MM.1S (cell line): ENCODE measurements at regions not wholly inside any gene's neighbourhood (a gene's known extent, or its start where the extent isn't known, plus 50 kb on each side); places are given as distances from the start of the nearest gene placed in this dataset.

Experiments used
- CTCF ChIP-seq: fragments of 300-600 bp; sonication (generic); IDR thresholded peaks from 2 replicates; pipeline ENCODE4 v1.5.1; 2016; ENCODE audit warnings: antibody characterized with exemption, low read length, mixed read lengths
- EZH2 ChIP-seq: fragments of 300-600 bp; sonication (generic); optimal IDR thresholded peaks from 2 replicates; pipeline ENCODE3; 2017; ENCODE audit warnings: low read depth, mild to moderate bottlenecking, antibody characterized with exemption, low read length, mixed read lengths
- EZH2phosphoT487 ChIP-seq: fragments of 300-600 bp; sonication (generic); IDR thresholded peaks from 2 replicates; pipeline ENCODE4 v1.6.1; 2018; ENCODE audit warnings: antibody characterized with exemption, low read length

GRCh38 chr12:124094188-124094587 is 121.2 kb downstream of the ZNF664 start:
- no peak for TF ChIP-seq CTCF
- no peak for TF ChIP-seq EZH2phosphoT487
- TF ChIP-seq EZH2, result no peak
